ENCODE measurements at regions not wholly inside any gene's neighbourhood (a gene's known extent, or its start where the extent isn't known, plus 50 kb on each side); places are given as distances from the start of the nearest gene placed in this dataset.

DNA sequence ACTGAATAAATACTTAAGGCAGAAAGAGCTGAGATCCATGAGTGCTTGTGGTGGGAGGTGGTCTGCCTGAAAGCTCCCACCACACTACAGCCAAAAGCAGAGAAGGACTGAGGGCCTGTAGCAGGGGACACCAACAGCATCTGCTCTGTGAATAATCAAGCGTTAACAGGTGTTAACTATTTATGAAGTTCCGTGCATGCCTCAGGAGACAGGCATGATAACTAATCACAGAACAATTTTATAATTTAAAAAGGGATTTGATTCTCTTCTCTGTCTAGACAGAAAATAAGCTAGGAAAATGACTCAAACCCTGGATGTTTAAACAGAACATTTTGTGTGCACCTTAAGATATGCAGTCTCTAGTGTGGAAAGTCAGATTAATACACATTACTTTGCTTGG lies 61.5 kb upstream of the GHITM start:
- TF ChIP-seq CTCF (IDR thresholded peaks at IDR 0.05; ENCODE audit: low read depth, low read length) = no peak
- TF ChIP-seq EZH2phosphoT487 (IDR thresholded peaks at IDR 0.05; ENCODE audit: low read depth) = no peak
